ENCODE measurements at regions not wholly inside any gene's neighbourhood (a gene's known extent, or its start where the extent isn't known, plus 50 kb on each side); places are given as distances from the start of the nearest gene placed in this dataset.

DNA sequence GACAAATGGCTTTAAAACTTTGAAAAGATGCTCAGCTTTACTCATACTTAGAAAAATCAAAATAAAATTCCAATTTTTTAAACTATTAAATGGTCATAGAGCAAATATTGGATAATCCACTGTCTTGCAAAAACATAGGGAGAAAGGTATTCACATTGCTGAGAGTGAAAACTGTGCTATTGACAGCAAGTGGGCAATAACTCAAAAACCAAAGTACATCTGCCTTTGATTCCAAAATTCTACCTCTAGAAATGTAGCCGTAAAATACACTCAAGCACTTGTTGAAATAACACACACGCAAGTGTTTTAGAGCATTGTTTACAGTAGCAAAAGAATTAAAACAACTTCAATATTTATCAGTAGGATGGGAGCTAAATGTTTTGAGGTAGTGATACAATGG, 210.6 kb upstream of the HS3ST3A1 start (continued):
- TF ChIP-seq, protein P1, sequence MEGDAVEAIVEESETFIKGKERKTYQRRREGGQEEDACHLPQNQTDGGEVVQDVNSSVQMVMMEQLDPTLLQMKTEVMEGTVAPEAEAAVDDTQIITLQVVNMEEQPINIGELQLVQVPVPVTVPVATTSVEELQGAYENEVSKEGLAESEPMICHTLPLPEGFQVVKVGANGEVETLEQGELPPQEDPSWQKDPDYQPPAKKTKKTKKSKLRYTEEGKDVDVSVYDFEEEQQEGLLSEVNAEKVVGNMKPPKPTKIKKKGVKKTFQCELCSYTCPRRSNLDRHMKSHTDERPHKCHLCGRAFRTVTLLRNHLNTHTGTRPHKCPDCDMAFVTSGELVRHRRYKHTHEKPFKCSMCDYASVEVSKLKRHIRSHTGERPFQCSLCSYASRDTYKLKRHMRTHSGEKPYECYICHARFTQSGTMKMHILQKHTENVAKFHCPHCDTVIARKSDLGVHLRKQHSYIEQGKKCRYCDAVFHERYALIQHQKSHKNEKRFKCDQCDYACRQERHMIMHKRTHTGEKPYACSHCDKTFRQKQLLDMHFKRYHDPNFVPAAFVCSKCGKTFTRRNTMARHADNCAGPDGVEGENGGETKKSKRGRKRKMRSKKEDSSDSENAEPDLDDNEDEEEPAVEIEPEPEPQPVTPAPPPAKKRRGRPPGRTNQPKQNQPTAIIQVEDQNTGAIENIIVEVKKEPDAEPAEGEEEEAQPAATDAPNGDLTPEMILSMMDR (IDR thresholded peaks at IDR 0.05; ENCODE audit: control extremely low read depth in 1 of 3, insufficient read depth in 1 of 3, low read depth in 1 of 3, low read length in 3 of 3), result no peak
- no peak for TF ChIP-seq TCF12 (IDR thresholded peaks at IDR 0.05; ENCODE audit: low read depth, low read length)
- no peak for TF ChIP-seq RXRA (IDR thresholded peaks at IDR 0.05; ENCODE audit: insufficient read depth, low read depth, low read length)
- TF ChIP-seq POLR2A (IDR thresholded peaks at IDR 0.05; ENCODE audit: control extremely low read depth in 1 of 2, low read depth in 2 of 2, low read length in 2 of 2), result no peak

Measured in H1 (cell line).